ENCODE measurements at regions not wholly inside any gene's neighbourhood (a gene's known extent, or its start where the extent isn't known, plus 50 kb on each side); places are given as distances from the start of the nearest gene placed in this dataset.

DNA sequence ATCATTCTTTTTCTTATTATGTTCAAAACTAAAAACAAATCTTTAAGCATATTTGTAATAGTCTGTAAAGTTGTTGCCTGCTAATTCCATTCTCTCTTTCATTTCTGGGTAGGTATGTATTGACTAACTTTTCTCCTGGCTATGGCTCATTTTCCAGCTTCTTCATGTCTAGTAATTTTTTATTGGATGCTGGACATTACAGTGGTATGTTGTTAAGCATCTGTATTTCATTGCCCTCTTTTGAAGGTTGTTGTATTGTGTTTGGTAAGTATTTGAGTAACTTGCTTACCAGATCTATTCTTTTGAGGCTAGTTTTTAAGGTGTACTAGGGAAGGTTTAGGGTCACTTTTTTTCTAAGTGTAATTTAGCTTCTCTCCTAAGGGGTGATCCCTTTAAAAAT lies 230.9 kb downstream of the TTLL2 start:
- Histone ChIP-seq H3K4me3 (no peak overlapping the region), H3K4me1 (peaks cover 21% of the 10 kb centered on the region; the same call in 2 of the 3 replicates), H3K27ac (no peak overlapping the region), H3K4me2 (no peak overlapping the region), H3K9me3 (no peaks in the 10 kb centered on the region)
- no peak for DNase-seq (ENCODE audit: low read depth in 1 of 2, low spot score in 1 of 2)
- ChIA-PET CTCF (no interaction called here), POLR2A (no interaction called here)
- no peak for ATAC-seq
- TF ChIP-seq HOXA7 (CRISPR knock-in tag; IDR thresholded peaks at IDR 0.05) (no peak), RFX5 (IDR thresholded peaks at IDR 0.05) (no peak), EP300 (IDR thresholded peaks at IDR 0.05) (no peak), CBX8 (IDR thresholded peaks at IDR 0.05) (no peak), MAFK (IDR thresholded peaks at IDR 0.05; ENCODE audit: partially characterized antibody) (no peak), MAZ (IDR thresholded peaks at IDR 0.05; ENCODE audit: borderline replicate concordance, low read depth, low read length) (no peak), EHMT2 (IDR thresholded peaks at IDR 0.05; ENCODE audit: low read depth) (no peak), FOXS1 (CRISPR knock-in tag; IDR thresholded peaks at IDR 0.05) (no peak)
- TF ChIP-seq, protein P1, sequence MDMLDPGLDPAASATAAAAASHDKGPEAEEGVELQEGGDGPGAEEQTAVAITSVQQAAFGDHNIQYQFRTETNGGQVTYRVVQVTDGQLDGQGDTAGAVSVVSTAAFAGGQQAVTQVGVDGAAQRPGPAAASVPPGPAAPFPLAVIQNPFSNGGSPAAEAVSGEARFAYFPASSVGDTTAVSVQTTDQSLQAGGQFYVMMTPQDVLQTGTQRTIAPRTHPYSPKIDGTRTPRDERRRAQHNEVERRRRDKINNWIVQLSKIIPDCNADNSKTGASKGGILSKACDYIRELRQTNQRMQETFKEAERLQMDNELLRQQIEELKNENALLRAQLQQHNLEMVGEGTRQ (IDR thresholded peaks at IDR 0.05): no peak
- no peak for FAIRE-seq

DNA sequence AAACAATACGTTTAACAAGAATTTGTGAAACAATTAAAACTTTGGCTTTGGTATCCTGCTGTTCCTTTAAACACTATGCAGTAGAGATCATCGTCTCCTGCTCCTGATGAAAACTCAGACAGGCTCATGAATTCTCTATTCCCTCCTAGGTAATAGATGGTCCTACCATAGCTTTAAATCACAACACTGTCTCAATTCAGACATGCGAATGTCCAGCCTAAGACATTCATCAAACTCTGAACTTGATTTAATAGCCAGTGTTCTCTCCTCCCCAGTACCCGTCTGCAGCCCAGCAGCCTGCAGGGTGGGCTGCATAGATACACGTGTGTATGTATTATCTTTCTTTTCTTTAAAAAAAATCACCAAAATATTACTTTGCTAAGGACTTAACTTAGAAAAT lies 232.8 kb downstream of the TTLL2 start:
- CTCF ChIA-PET: no interaction called here
- Histone ChIP-seq H3K4me2 (no peak overlapping the region; the same call in 2 of the 3 replicates), H3K4me3 (no peak overlapping the region), H3K4me1 (peaks cover 21% of the 10 kb centered on the region; the same call in 2 of the 3 replicates), H3K27ac (peak overlapping the region in 1 of 2 experiments; percentile 13; a peak in 1 of 6 replicates), H3K9me3 (no peaks in the 10 kb centered on the region)
- POLR2A ChIA-PET: no interaction called here
- DNase-seq (ENCODE audit: low read depth in 1 of 2, low spot score in 1 of 2) (no peak), FAIRE-seq (no peak), ATAC-seq (no peak)
- TF ChIP-seq EP300 (IDR thresholded peaks at IDR 0.05) (no peak), POLR2A (IDR thresholded peaks at IDR 0.05; ENCODE audit: low read length) (no peak), HOXA7 (CRISPR knock-in tag; IDR thresholded peaks at IDR 0.05) (no peak), ZNF302 (CRISPR knock-in tag; IDR thresholded peaks at IDR 0.05) (no peak), SMC3 (IDR thresholded peaks at IDR 0.05) (no peak), ZC3H11A (IDR thresholded peaks at IDR 0.05) (no peak), CHD4 (IDR thresholded peaks at IDR 0.05; ENCODE audit: borderline replicate concordance) (no peak), FOXS1 (CRISPR knock-in tag; IDR thresholded peaks at IDR 0.05) (no peak), MAFK (IDR thresholded peaks at IDR 0.05; ENCODE audit: partially characterized antibody) (no peak), CEBPB (IDR thresholded peaks at IDR 0.05) (no peak), ZFP36 (IDR thresholded peaks at IDR 0.05; ENCODE audit: borderline replicate concordance, partially characterized antibody) (no peak), RAD21 (conservative IDR thresholded peaks at IDR 0.05 in 1 of 2, IDR thresholded peaks at IDR 0.05 in 1 of 2) (no peak), MAZ (IDR thresholded peaks at IDR 0.05; ENCODE audit: borderline replicate concordance, low read depth, low read length) (no peak)
- TF ChIP-seq, protein P2, sequence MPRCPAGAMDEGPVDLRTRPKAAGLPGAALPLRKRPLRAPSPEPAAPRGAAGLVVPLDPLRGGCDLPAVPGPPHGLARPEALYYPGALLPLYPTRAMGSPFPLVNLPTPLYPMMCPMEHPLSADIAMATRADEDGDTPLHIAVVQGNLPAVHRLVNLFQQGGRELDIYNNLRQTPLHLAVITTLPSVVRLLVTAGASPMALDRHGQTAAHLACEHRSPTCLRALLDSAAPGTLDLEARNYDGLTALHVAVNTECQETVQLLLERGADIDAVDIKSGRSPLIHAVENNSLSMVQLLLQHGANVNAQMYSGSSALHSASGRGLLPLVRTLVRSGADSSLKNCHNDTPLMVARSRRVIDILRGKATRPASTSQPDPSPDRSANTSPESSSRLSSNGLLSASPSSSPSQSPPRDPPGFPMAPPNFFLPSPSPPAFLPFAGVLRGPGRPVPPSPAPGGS (IDR thresholded peaks at IDR 0.05): no peak
- TF ChIP-seq, protein P3, sequence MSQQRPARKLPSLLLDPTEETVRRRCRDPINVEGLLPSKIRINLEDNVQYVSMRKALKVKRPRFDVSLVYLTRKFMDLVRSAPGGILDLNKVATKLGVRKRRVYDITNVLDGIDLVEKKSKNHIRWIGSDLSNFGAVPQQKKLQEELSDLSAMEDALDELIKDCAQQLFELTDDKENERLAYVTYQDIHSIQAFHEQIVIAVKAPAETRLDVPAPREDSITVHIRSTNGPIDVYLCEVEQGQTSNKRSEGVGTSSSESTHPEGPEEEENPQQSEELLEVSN (IDR thresholded peaks at IDR 0.05; ENCODE audit: borderline replicate concordance, low read depth): no peak
- 77% methylated on average over 5 of the region's 5 CpGs for WGBS (ENCODE audit: missing lambda C conversion rate)

GRCh38 chr6:167558246-167559177 lies 233.6 kb downstream of the TTLL2 start:
- DNase-seq (ENCODE audit: low read depth in 1 of 2, low spot score in 1 of 2): peak in 1 of 2 experiments; percentile 26
- peak in 1 of 2 experiments; percentile 67; a peak in 4 of 6 replicates for ATAC-seq
- CTCF ChIA-PET: no interaction called here
- FAIRE-seq: no peak
- Histone ChIP-seq H3K4me1 (peaks cover 21% of the 10 kb centered on the region; the same call in 2 of the 3 replicates), H3K27ac (peak overlapping the region; percentile 51 to 73; a peak in 5 of 6 replicates), H3K9me3 (no peaks in the 10 kb centered on the region), H3K4me3 (no peak overlapping the region), H3K4me2 (peak overlapping the region; percentile 22; the same call in 2 of the 3 replicates)
- no peak for TF ChIP-seq KDM1A (IDR thresholded peaks at IDR 0.05; ENCODE audit: low read depth)
- TF ChIP-seq RAD21 (conservative IDR thresholded peaks at IDR 0.05 in 1 of 2, IDR thresholded peaks at IDR 0.05 in 1 of 2): no peak
- POLR2A ChIA-PET: no interaction called here
- WGBS (ENCODE audit: missing lambda C conversion rate): 59% methylated on average over 13 of the region's 14 CpGs

Data from A549 (cell line).